Effector memory CD8-positive, alpha-beta T cell (primary cell): ENCODE measurements at regions not wholly inside any gene's neighbourhood (a gene's known extent, or its start where the extent isn't known, plus 50 kb on each side); places are given as distances from the start of the nearest gene placed in this dataset.

Source experiments
- ATAC-seq: fragments of 150-1000 bp; cut with Tn5 transposase; replicated peaks from 2 replicates; pipeline ENCODE4 v1.10.0; 2021; ENCODE audit warnings: mild to moderate bottlenecking, moderate library complexity
- DNase-seq, 3 experiments: peaks; one replicate each; pipeline ENCODE4 v3.0.0; 2021
- H3K27ac Mint-ChIP-seq, 2 donors: one replicate each; pipeline ENCODE4 v1.8.0; 2022; ENCODE audit warnings: mild to moderate bottlenecking in 2 of 2, mixed read lengths in 2 of 2, moderate library complexity in 2 of 2
- H3K27me3 Mint-ChIP-seq, 2 donors: one replicate each; pipeline ENCODE4 v1.8.0; 2022; ENCODE audit warnings: mixed read lengths in 2 of 2
- H3K36me3 Mint-ChIP-seq: one replicate; pipeline ENCODE4 v1.8.0; 2022; ENCODE audit warnings: mild to moderate bottlenecking, moderate library complexity, mixed read lengths; ENCODE audit not compliant: insufficient read depth
- H3K4me1 Mint-ChIP-seq, 2 donors: one replicate each; pipeline ENCODE4 v1.8.0; 2022; ENCODE audit warnings: low read depth in 2 of 2, mixed read lengths in 2 of 2
- H3K4me3 Mint-ChIP-seq, 2 donors: one replicate each; pipeline ENCODE4 v1.8.0; 2022; ENCODE audit warnings: mild to moderate bottlenecking in 2 of 2, mixed read lengths in 2 of 2, moderate library complexity in 2 of 2
- H3K9me3 Mint-ChIP-seq, 2 donors: one replicate each; pipeline ENCODE4 v1.8.0; 2022; ENCODE audit warnings: mixed read lengths in 2 of 2

- Mint-ChIP-seq H3K4me1 (no peaks in the 10 kb centered on the region), H3K9me3 (no peaks in the 10 kb centered on the region), H3K4me3 (no peak overlapping the region), H3K27me3 (peaks cover 50 to 69% of the 10 kb centered on the region in 2 donors), H3K27ac (no peak overlapping the region), H3K36me3 (no peaks in the 10 kb centered on the region)
- DNase-seq (no peak), ATAC-seq (no peak)
Observed at GRCh38 chr15:56524915-56525314, 60.0 kb upstream of the MNS1 start.

DNA sequence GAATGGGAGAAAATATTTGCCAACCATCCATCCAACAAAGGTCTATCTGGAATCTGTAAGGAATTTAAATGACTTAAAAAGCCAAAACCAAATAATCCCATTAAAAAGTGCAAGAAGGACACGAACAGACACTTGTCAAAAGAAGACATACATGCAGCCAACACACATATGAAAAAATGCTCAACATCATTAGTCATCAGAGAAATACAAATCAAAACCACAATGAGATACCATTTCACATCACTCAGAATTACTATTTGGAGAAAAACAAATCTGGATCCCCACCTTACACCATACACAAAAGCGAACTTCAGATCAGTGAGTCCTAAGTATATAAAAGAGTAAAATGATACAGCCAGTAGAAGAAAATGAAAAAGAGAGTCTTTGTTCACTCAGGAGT is 58.6 kb upstream of the MNS1 start:
- Mint-ChIP-seq H3K4me3 (no peak overlapping the region), H3K9me3 (peaks cover 3 to 8% of the 10 kb centered on the region in 2 donors), H3K36me3 (no peaks in the 10 kb centered on the region), H3K4me1 (no peaks in the 10 kb centered on the region), H3K27ac (no peak overlapping the region), H3K27me3 (peaks cover 60 to 69% of the 10 kb centered on the region in 2 donors)
- DNase-seq (no peak), ATAC-seq (no peak)

GRCh38 chr15:56519000-56519399 is 54.1 kb upstream of the MNS1 start:
- ATAC-seq (no peak), DNase-seq (no peak)
- Mint-ChIP-seq H3K9me3 (peaks cover 3 to 14% of the 10 kb centered on the region in 2 donors), H3K4me1 (no peaks in the 10 kb centered on the region), H3K36me3 (no peaks in the 10 kb centered on the region), H3K27me3 (peaks cover 79 to 90% of the 10 kb centered on the region in 2 donors), H3K27ac (no peak overlapping the region), H3K4me3 (no peak overlapping the region)
